Daoy (cell line): ENCODE measurements at regions not wholly inside any gene's neighbourhood (a gene's known extent, or its start where the extent isn't known, plus 50 kb on each side); places are given as distances from the start of the nearest gene placed in this dataset.
"Not testable (repeated sequence)": the region's sequence is repeated elsewhere in the genome, so short reads cannot be mapped to it uniquely, and the experiment has no call there.

Experiments used
- DNase-seq: peaks from one replicate; pipeline ENCODE4 v3.0.0-alpha.2; 2015; ENCODE audit warnings: low read depth

DNA sequence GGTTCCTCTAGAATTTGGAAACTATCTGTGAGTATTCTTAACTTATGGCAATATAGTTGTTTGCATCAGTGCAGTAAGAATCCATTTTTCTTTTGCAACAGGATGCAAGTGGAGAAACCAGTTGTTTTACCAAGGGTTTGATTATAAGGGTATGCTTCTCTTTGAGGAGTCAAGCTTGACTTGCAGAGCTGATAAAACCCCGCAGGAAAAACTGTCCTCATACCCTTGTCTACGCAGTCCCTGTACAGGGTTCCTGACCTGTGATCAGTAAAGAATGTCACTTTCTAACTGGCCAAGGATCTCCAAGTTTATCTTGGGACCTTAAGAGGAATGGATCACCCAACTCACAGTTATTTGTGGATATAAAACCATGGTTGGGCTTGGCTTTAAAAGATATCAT is 161.1 kb upstream of the OLIG3 start:
- no peak for DNase-seq

DNA sequence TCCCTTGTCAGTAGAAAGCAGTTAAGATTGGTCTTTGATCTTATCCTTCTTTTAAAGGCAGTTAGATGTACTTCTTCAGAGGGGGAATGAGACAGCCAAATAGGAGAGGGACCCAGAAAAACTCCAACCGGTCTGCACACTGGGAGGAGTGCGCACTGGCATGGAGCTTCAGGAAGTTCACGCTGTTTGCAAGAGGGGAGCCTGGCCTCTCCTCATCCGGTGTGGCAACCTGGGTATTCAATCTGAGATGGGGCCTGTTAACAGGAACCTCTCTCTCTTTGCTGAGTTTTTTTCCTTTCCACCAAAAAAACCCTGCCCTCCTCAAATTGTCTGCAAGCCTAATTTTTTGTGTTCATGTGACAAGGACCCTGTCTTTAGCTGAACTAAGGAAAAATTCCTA is 162.5 kb upstream of the OLIG3 start:
- no peak for DNase-seq

GRCh38 chr6:137657351-137657911 is 163.2 kb upstream of the OLIG3 start:
- peak; percentile 14 for DNase-seq

- no peak for DNase-seq
These were observed 164.1 kb upstream of the OLIG3 start for GRCh38 chr6:137658287-137658686.

DNA sequence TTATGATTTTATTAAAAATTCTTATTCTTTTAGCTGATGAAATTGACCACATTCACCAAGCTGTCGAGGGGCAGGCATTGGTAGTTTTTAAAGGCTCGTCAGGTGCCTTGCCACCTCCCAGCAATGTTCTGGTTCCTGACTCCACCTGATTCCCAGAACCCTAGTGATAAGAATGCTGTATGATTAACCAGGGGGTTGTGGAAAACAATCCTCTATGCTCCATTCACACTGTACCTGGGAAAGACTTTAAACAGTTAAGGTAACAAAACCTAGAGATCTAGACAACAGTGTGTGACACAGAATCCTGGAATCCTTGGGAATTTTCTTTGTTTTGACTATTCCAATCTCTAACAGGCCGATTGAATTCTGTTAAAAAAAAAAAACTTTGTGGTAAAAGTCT is 165.7 kb upstream of the OLIG3 start:
- DNase-seq: no peak

DNA sequence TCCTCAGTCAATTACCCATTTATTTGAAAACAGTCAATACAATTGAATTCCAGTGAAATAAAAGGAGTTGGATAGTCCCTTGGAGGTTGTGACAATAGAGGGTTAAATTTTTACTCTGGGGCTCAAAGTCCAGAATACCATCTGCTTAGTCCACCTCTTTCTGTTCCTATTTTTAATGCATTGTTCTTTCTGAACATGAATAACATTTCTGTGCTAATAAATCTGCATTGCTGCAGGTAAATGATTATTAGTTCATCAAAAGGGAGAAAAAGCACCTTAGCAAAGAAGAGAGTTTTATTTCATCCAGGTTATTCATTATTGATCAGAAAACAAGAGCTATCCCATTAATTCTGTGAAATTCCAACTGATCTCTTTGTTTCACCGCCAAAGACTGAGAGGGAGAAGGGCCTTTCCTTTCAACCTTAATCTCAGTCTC is 166.1 kb upstream of the OLIG3 start:
- DNase-seq: no peak

GRCh38 chr6:137661601-137662000 is 167.4 kb upstream of the OLIG3 start:
- DNase-seq: no peak

DNA sequence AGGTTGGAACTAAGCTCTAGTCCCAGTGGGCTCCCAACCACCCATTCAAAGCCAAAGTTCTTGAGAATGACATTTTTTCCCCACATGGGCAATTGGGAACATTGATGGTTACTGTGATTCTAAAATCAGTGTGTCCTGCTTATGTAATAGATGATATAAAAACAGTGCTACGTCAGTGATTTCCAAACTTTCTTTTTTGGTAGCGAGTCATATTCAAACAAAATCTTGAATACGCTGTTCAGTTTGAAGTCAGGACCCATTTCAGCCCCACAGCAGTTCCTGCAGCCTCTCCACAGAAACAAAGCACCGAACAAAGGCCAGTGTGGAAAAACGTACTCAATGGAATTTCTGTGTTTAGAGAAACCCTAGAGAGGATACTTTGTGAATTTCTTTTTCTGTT is 170.0 kb upstream of the OLIG3 start:
- DNase-seq: no peak

- no peak for DNase-seq
These were observed 171.2 kb upstream of the OLIG3 start for GRCh38 chr6:137665342-137665934.

DNA sequence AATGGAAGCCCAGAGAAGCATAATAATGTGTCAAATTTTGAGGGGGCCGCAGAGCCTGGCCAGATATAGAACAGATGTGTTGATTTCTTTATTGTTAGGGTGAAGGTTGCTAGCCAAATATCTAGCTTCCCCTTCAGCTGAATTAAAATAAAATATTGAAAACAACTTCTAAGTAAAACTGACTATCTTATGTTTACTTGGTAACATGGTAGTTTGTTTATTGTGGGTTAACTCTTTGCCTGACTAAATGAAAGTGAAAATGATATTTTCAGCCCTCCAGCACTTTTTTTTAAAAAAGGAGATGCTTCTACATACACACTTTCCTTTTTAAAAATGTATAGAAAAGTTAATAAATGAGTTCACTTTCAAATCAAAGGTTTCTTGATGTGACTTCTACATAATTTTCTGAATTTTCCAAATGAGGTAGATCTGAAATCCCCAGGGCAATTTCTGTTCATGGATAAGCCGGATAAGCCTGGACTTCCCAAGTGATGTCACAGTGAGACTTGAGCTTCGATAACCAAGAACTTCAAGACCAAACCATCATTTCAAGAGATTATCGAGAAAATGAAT is 172.1 kb upstream of the OLIG3 start:
- DNase-seq: no peak

DNA sequence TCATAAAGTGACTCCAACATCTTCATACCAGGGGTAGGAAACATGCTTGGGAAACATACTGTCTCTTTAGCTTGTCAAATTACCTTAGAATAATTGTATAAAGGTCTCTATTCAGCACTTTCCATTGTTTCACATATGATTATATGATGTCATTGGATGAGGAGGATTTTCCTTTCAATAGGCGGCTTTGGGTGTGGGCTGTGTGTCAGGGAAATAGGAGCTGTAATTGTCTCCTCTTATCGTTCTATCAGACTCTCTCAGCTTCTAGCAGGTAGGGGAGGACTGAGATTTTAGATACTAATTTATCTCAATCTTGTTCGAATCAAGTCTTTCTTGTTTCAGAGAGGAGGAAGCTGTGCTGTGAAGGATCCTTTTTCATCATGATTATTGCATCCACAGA is 179.4 kb upstream of the OLIG3 start:
- no peak for DNase-seq

- no peak for DNase-seq
These were observed 182.7 kb upstream of the OLIG3 start for GRCh38 chr6:137676888-137677287.

DNA sequence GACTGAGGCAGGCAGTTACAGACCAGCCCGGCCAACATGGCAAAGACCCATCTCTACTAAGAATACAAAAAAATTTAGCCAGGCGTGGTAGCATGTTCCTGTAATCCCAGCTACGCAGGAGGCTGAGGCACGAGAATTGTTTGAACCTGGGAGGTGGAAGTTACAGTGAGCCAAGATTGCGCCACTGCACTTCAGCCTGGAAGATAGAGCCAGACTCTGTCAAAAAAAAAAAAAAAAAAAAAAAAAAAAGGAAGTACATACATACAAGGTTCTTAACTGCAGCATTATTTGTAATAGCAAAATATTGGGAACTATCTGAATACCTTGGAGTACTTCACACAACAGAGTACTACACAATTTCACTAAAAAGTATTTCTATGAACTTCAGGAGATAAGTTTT is 183.5 kb upstream of the OLIG3 start:
- no peak for DNase-seq

DNA sequence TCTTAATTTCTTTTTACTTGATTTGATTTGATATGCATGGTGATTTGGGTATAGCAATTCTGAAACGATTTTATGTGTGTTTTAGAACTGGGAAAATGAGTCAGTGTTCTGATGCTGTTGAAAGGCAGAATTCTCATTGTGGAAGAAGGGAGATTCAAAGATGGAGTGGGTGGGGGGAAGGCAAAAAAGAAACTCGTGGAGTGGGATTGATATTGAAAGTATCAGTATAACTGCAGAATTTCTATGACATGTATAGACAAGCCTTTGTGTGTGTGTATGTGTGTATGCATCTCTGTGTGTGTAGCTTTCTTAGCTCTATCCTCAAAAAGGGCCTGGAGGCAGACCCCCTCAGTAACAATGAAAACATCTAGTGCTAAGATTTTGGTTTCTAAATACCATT is 184.3 kb upstream of the OLIG3 start:
- no peak for DNase-seq

DNA sequence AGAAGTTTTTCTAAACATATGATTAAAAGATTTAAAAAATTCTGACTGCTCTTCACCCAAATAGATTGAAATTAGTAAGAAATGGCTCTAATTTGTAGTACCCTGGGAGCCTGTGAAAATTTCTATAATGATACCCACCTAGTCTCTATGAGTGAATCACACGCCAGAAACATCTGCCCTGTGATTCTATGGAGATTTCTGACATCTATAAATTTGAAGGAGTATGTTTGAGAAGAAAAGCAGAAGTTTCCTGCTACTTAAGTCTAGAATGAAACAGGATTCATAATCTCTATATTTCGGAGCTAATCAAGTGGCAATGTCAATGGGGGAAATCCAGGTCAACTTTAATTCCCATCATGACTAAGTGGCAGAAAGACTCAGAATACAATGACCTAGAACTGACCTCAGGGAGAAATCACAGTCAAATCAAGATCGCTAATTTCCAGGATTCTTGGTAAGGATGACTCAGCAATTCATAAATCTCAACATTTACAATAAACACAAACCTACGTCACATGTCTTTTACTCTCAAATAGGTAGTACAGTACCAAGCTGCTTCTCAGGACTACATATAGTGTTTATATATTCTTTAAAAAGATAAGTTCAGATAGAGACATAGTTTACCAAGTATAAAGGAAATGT is 186.2 kb upstream of the TNFAIP3 start:
- peak; percentile 56 for DNase-seq

GRCh38 chr6:137681445-137682009 is 185.5 kb upstream of the TNFAIP3 start:
- no peak for DNase-seq

- DNase-seq: not testable (repeated sequence)
These were observed 184.4 kb upstream of the TNFAIP3 start for GRCh38 chr6:137682658-137683057.

DNA sequence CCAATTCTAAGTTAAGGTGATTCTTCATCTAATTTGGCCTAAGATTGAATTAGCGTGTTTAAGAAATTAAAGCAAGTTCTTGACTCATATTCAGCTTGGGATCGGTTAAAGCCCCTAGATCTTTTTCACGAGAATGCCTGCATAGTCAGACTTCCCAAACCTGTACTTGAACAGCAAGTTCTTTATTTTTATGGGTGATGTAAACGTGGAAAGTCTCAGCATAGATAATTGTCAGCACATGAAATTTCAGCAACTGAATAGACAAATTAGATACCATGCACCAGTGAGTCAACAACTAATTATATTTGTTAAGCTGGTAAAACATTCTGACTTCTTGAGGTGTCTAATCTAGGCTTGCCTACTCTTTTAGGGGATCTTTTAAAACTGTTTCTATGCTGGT is 183.1 kb upstream of the TNFAIP3 start:
- DNase-seq: no peak

DNA sequence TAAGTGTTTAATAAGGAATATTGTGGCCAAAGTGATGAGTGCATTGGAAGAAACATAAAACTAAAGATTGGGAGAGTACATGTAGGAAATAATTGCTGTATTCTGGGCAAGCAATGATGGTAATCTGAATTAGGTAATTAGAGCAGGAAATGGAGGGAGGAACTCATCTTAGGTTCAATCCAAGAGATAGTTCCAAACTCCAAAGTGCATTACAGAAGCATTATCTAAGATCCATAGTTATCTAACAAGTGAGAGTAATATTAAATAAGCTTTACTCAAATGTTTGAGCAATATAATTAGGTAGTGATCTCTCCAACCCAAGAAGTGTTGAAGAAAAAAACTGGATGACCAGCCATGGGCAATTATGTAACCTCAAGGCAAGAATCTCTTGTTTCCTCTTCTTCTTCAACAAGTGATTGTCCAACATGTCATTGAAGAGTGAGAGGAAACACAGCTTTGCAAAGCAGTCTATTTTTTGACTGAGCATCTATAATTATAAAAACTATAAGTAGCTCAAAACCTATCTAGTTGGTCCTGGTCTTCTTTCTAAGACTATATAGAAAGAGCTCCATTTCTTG is 181.2 kb upstream of the TNFAIP3 start:
- DNase-seq: no peak

DNA sequence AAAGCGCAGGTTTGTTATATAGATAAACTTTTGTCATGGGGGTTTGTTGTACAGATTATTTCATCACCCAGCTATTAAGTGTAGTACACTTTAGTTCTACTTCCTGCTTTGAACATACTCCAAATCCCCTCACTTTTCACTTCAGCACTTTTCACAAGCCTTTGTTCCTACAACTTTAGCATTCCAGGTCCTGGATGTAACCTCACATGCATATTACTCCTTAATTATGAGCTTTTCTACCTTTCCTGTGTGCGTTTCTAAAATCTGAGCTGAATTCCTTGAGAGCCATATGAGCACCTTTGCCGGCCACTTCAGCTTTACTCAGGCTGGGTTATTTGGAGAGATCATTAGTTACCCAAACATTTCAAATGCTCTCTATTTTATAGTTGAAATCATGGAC is 179.2 kb upstream of the TNFAIP3 start:
- DNase-seq: no peak

DNA sequence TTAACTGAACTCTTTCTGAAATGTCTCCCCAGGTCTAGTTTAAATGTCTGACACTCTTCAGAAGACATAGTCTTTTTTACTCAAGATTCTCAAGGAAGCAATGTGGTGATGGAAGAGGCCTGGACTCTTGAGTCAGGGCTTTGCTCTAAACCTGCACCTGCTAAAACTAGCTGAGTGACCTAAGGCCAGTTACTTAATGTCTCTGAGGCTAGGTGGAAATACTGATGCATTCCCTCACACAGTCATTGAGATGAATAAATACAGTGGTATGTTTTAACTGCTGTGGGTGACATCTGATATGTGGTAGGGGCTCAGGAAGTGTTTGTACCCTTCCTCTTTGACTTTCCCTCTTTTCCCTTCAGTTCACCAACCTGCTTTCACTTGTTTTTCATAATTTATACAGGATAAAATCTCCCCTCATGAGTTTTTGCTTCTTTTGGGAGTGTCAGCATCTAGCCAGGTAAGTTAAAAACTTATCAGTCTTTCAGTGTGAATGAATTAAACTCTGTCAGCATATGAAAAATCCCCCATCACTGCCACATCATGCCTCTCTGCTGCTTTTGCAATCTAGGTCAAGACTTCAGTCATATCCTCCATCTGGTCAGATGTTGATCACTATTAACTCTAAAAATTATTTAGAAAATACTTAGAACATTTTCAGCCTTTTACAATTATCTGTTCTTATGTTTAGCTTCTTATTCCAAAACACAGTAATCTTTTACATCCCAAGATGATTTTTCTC is 178.7 kb upstream of the TNFAIP3 start:
- peak; percentile 33 for DNase-seq

DNA sequence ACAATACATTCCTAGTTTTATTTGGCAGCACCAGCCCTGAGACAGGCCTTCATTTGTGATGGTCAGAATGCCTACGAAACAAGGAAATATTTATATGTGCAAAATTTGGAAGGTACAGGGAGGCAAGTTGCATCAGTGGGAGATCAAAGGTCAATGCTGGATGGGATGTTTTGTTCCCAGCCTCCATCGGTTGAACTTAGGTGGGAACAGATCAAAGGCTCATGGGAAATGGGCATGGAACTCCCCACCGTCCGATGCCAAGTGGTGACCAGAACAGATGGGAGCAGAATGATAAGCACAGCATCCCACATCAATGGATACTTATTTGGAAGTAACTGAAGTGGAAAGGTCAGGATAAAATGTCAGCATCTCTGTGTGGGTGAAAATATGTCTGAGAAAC is 177.7 kb upstream of the TNFAIP3 start:
- DNase-seq: no peak
